Memory B cell (primary cell): ENCODE measurements at regions not wholly inside any gene's neighbourhood (a gene's known extent, or its start where the extent isn't known, plus 50 kb on each side); places are given as distances from the start of the nearest gene placed in this dataset.
A peak's percentile ranks its signal among the peaks of the same experiment; 100 is the strongest.
"Not testable (repeated sequence)": the region's sequence is repeated elsewhere in the genome, so short reads cannot be mapped to it uniquely, and the experiment has no call there.

Experiments used
- ATAC-seq: fragments of 150-1000 bp; cut with Tn5 transposase; 2 replicates; pipeline ENCODE4 v1.10.0; 2021; ENCODE audit warnings: low read depth, mild to moderate bottlenecking, moderate library complexity
- DNase-seq, 2 donors: peaks; one replicate each; pipeline ENCODE4 v3.0.0; 2022; ENCODE audit warnings: low spot score in 2 of 2
- H3K27ac Mint-ChIP-seq: one replicate; pipeline ENCODE4 v1.8.0; 2022; ENCODE audit warnings: mild to moderate bottlenecking, moderate library complexity, mixed read lengths
- H3K27me3 Mint-ChIP-seq: one replicate; pipeline ENCODE4 v1.8.0; 2022; ENCODE audit warnings: mixed read lengths
- H3K36me3 Mint-ChIP-seq: one replicate; pipeline ENCODE4 v1.8.0; 2022; ENCODE audit warnings: mild to moderate bottlenecking, mixed read lengths
- H3K4me1 Mint-ChIP-seq: one replicate; pipeline ENCODE4 v1.8.0; 2022; ENCODE audit warnings: mixed read lengths
- H3K4me3 Mint-ChIP-seq: one replicate; pipeline ENCODE4 v1.8.0; 2022; ENCODE audit warnings: mild to moderate bottlenecking, moderate library complexity, mixed read lengths
- H3K9me3 Mint-ChIP-seq: one replicate; pipeline ENCODE4 v1.8.0; 2022; ENCODE audit warnings: mixed read lengths

GRCh38 chr22:16090991-16091390 lies 401.2 kb downstream of the POTEH start:
- not testable (repeated sequence) for H3K27me3 Mint-ChIP-seq, H3K9me3 Mint-ChIP-seq, ATAC-seq, H3K4me3 Mint-ChIP-seq, H3K36me3 Mint-ChIP-seq, H3K27ac Mint-ChIP-seq, H3K4me1 Mint-ChIP-seq, DNase-seq

GRCh38 chr22:16105121-16105520 lies 415.3 kb downstream of the POTEH start:
- not testable (repeated sequence) for H3K27ac Mint-ChIP-seq, H3K4me3 Mint-ChIP-seq, ATAC-seq, H3K36me3 Mint-ChIP-seq, H3K4me1 Mint-ChIP-seq, H3K27me3 Mint-ChIP-seq, H3K9me3 Mint-ChIP-seq, DNase-seq

GRCh38 chr22:16131456-16131855 lies 441.6 kb downstream of the POTEH start:
- not testable (repeated sequence) for DNase-seq, H3K27ac Mint-ChIP-seq, H3K4me3 Mint-ChIP-seq, H3K4me1 Mint-ChIP-seq, H3K27me3 Mint-ChIP-seq, H3K36me3 Mint-ChIP-seq, ATAC-seq, H3K9me3 Mint-ChIP-seq

GRCh38 chr22:16131918-16132317 lies 442.1 kb downstream of the POTEH start:
- Mint-ChIP-seq H3K4me1 (no peaks in the 10 kb centered on the region), H3K36me3 (no peaks in the 10 kb centered on the region), H3K27ac (no peak overlapping the region), H3K9me3 (no peaks in the 10 kb centered on the region), H3K27me3 (no peaks in the 10 kb centered on the region), H3K4me3 (no peak overlapping the region)
- no peak for ATAC-seq
- no peak for DNase-seq

- not testable (repeated sequence) for H3K4me1 Mint-ChIP-seq, H3K27me3 Mint-ChIP-seq, H3K36me3 Mint-ChIP-seq, ATAC-seq, H3K27ac Mint-ChIP-seq, DNase-seq, H3K9me3 Mint-ChIP-seq, H3K4me3 Mint-ChIP-seq
Observed at GRCh38 chr22:16132598-16132997, 442.8 kb downstream of the POTEH start.

- H3K36me3 Mint-ChIP-seq, ATAC-seq, H3K4me1 Mint-ChIP-seq: not testable (repeated sequence)
Observed at GRCh38 chr22:16146101-16146500, 446.5 kb downstream of the CCT8L2 start.

GRCh38 chr22:16146916-16147315 lies 445.7 kb downstream of the CCT8L2 start:
- not testable (repeated sequence) for H3K36me3 Mint-ChIP-seq, H3K9me3 Mint-ChIP-seq, H3K27ac Mint-ChIP-seq, H3K27me3 Mint-ChIP-seq, ATAC-seq, H3K4me3 Mint-ChIP-seq, H3K4me1 Mint-ChIP-seq, DNase-seq

More at GRCh38 chr22:16146101-16146500, 446.5 kb downstream of the CCT8L2 start:
- H3K9me3 Mint-ChIP-seq, H3K27me3 Mint-ChIP-seq, H3K4me3 Mint-ChIP-seq, DNase-seq: not testable (repeated sequence)
- H3K27ac Mint-ChIP-seq, result peak overlapping the region; percentile 38

GRCh38 chr22:16177287-16177686 lies 415.3 kb downstream of the CCT8L2 start:
- H3K27ac Mint-ChIP-seq, H3K4me3 Mint-ChIP-seq, DNase-seq, ATAC-seq, H3K9me3 Mint-ChIP-seq, H3K27me3 Mint-ChIP-seq, H3K36me3 Mint-ChIP-seq, H3K4me1 Mint-ChIP-seq: not testable (repeated sequence)

- H3K27me3 Mint-ChIP-seq, DNase-seq, H3K4me1 Mint-ChIP-seq, H3K4me3 Mint-ChIP-seq, ATAC-seq, H3K9me3 Mint-ChIP-seq, H3K27ac Mint-ChIP-seq, H3K36me3 Mint-ChIP-seq: not testable (repeated sequence)
Observed at GRCh38 chr22:16183864-16184263, 408.7 kb downstream of the CCT8L2 start.
